ENCODE measurements at regions not wholly inside any gene's neighbourhood (a gene's known extent, or its start where the extent isn't known, plus 50 kb on each side); places are given as distances from the start of the nearest gene placed in this dataset.
A peak's percentile ranks its signal among the peaks of the same experiment; 100 is the strongest.

DNA sequence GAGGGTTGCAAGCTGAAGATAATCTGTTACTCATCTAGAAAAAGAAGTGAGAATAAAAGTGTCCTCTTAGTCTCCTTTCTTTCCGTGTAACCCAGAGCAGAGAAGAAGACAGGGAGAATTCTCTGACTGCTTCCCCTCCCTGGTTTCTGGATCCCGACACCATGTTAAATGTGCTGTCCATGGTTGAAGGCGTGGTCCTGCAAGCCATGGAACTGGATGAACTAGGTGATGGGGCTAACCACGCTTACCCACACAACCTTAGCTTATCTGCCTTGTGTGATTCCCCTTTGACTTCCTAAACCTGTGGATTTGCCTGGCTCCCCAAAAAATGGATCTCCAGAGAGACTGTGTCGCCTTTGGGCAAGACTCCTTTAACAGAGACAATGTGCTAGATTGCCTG, 907.6 kb downstream of the FSTL5 start:
- H3K4me3 Mint-ChIP-seq: no peak overlapping the region
- TF ChIP-seq, protein P1, sequence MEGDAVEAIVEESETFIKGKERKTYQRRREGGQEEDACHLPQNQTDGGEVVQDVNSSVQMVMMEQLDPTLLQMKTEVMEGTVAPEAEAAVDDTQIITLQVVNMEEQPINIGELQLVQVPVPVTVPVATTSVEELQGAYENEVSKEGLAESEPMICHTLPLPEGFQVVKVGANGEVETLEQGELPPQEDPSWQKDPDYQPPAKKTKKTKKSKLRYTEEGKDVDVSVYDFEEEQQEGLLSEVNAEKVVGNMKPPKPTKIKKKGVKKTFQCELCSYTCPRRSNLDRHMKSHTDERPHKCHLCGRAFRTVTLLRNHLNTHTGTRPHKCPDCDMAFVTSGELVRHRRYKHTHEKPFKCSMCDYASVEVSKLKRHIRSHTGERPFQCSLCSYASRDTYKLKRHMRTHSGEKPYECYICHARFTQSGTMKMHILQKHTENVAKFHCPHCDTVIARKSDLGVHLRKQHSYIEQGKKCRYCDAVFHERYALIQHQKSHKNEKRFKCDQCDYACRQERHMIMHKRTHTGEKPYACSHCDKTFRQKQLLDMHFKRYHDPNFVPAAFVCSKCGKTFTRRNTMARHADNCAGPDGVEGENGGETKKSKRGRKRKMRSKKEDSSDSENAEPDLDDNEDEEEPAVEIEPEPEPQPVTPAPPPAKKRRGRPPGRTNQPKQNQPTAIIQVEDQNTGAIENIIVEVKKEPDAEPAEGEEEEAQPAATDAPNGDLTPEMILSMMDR (IDR thresholded peaks at IDR 0.05): no peak
- no peak overlapping the region for H3K27ac Mint-ChIP-seq
- POLR2A ChIA-PET: no interaction called here
- peaks cover 29% of the 10 kb centered on the region for H3K9me3 Mint-ChIP-seq
- intact Hi-C loops (cut with micrococcal nuclease): no loop called here
- no peaks in the 10 kb centered on the region for H3K36me3 Mint-ChIP-seq (ENCODE audit: low read depth)
- CTCF ChIA-PET: no interaction called here
- H3K27me3 Mint-ChIP-seq: no peaks in the 10 kb centered on the region
- ATAC-seq (no peak), DNase-seq (no peak)
- no peaks in the 10 kb centered on the region for H3K4me1 Mint-ChIP-seq (ENCODE audit: low read depth)

DNA sequence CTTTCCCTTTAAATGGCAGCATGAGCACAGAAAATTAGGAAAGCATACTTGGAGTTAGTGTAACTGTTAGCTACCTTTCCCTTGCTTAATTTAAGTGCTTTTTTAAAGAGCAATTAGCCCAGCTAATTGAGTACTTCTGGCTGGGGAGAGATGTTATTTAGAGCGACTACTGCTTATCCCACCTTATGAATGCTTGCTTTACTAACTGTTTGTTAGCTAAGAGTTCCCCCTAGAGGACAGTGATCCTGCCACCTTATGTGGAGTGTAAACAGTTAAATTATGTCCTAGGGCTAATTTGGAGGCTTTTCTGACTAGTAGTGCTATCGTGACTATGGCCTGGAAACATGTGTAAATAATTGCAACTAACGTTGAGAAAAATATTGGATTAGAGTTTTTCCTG, 909.4 kb downstream of the FSTL5 start:
- DNase-seq (no peak), ATAC-seq (no peak)
- CTCF ChIA-PET: no interaction called here
- H3K4me3 Mint-ChIP-seq: no peak overlapping the region
- H3K4me1 Mint-ChIP-seq (ENCODE audit: low read depth): no peaks in the 10 kb centered on the region
- TF ChIP-seq, protein P1 (IDR thresholded peaks at IDR 0.05): no peak
- no peaks in the 10 kb centered on the region for H3K36me3 Mint-ChIP-seq (ENCODE audit: low read depth)
- no peak overlapping the region for H3K27ac Mint-ChIP-seq
- intact Hi-C loops (cut with micrococcal nuclease): no loop called here
- peaks cover 25% of the 10 kb centered on the region for H3K9me3 Mint-ChIP-seq
- H3K27me3 Mint-ChIP-seq: no peaks in the 10 kb centered on the region
- POLR2A ChIA-PET: no interaction called here

DNA sequence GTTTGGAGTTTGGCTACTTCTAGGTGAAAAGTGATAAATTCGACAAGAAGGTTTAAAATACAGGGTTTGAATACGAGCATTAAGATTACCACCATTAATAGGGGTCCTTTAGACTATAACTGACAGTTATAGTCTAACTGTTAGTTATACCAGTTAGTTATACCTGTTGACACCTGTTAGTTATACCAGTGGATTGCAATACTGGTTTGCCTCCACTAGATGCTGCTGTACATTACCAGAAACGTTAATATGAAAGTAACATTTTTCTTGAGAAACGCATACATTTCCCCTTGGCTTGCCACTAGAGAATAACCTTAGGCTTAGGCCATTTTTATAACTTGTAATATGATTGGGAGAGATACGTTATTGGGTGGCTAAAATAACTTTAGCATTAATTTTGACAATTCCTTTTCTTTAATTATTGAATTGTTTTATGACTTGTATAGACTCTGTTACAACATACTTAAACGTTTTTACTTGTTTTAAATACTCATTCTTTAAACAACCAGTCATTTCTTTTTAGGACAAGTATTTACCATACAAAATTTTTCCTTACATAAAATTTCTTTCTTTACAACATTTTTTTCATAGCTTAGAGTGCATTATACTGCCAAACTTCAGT, 911.2 kb downstream of the FSTL5 start:
- no peaks in the 10 kb centered on the region for H3K4me1 Mint-ChIP-seq (ENCODE audit: low read depth)
- H3K4me3 Mint-ChIP-seq: no peak overlapping the region
- DNase-seq (peak; percentile 18), ATAC-seq (no peak)
- H3K36me3 Mint-ChIP-seq (ENCODE audit: low read depth): no peaks in the 10 kb centered on the region
- intact Hi-C loops (cut with micrococcal nuclease): no loop called here
- POLR2A ChIA-PET: no interaction called here
- TF ChIP-seq, protein P1 (IDR thresholded peaks at IDR 0.05): peak; percentile 71
- H3K9me3 Mint-ChIP-seq: peaks cover 25% of the 10 kb centered on the region
- no peak overlapping the region for H3K27ac Mint-ChIP-seq
- H3K27me3 Mint-ChIP-seq: no peaks in the 10 kb centered on the region
- CTCF ChIA-PET: no interaction called here

DNA sequence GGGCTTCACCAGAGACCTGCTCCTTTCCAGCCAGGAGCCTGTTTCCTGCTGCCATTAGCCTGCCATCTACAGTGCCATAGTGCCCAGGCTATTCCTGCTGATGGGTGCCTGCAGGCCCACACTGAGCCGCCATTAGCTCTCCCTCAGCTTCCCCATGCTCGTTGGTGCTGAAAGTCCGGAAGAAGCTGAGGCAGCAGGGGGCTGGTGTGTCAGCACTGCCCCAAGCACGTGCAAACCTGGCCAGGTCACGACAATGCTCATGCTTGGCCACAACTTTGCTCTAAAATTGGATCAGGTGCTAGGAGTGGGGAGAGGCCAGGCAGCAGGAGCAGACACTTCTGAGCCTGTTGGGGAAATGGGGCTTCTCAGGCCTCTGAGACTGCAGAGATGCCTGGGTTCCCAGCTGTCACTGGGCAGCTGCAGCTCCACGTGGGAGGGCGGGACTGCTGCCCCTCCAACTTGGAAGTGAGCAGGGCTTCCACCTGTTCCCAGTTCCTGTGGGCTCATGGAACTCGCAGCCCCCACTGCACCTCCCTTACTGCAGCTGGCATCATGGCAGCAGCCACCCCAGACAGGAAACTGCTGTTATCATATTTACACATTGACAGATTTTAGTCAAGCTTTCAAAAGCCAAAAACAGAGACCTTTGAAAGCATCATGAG, 913.9 kb downstream of the FSTL5 start:
- intact Hi-C loops (cut with micrococcal nuclease): no loop called here
- no peak for ATAC-seq

DNA sequence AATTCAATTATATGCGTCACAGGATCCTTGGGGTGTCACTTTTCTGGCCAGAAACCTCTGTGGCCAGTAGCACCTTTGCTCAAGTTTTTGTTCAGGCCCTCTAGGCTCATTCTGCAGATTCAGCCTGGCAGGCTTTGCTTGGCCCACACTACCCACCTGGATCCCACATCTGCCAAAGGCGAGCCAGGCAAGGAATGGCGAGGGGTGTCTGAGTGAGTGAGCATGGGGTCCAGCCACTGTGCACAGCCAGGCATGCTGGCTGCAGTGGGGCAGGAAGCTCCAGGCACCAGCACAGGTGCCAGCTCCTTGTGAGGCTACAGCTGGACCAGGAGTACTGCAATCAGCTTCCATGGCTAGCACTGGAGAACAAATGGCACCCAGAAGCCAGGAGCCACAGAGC, 914.9 kb downstream of the FSTL5 start:
- Mint-ChIP-seq H3K36me3 (ENCODE audit: low read depth) (no peaks in the 10 kb centered on the region), H3K27me3 (no peaks in the 10 kb centered on the region), H3K27ac (no peak overlapping the region), H3K4me3 (no peak overlapping the region), H3K9me3 (peaks cover 9% of the 10 kb centered on the region), H3K4me1 (ENCODE audit: low read depth) (no peaks in the 10 kb centered on the region)
- POLR2A ChIA-PET: interaction anchor here (0.6 kb wide), 1 partner anchor 12 kb away, joined by 3 read pairs; no protein-coding TSS in a partner anchor
- TF ChIP-seq, protein P1 (IDR thresholded peaks at IDR 0.05): no peak
- intact Hi-C loops (cut with micrococcal nuclease): no loop called here
- ATAC-seq (no peak), DNase-seq (no peak)
- CTCF ChIA-PET: no interaction called here

More for the DNA sequence above, 913.9 kb downstream of the FSTL5 start:
- no peak overlapping the region for H3K4me3 Mint-ChIP-seq
- TF ChIP-seq, protein P1 (IDR thresholded peaks at IDR 0.05): no peak
- no peaks in the 10 kb centered on the region for H3K4me1 Mint-ChIP-seq (ENCODE audit: low read depth)
- peaks cover 13% of the 10 kb centered on the region for H3K9me3 Mint-ChIP-seq
- ChIA-PET POLR2A (interaction anchor here (0.6 kb wide), 1 partner anchor 738 kb away, joined by 3 read pairs; no protein-coding TSS in a partner anchor), CTCF (no interaction called here)
- H3K27me3 Mint-ChIP-seq: no peaks in the 10 kb centered on the region
- DNase-seq: no peak
- H3K36me3 Mint-ChIP-seq (ENCODE audit: low read depth): no peaks in the 10 kb centered on the region
- H3K27ac Mint-ChIP-seq: no peak overlapping the region
